ENCODE measurements at regions not wholly inside any gene's neighbourhood (a gene's known extent, or its start where the extent isn't known, plus 50 kb on each side); places are given as distances from the start of the nearest gene placed in this dataset.
"Not testable (repeated sequence)": the region's sequence is repeated elsewhere in the genome, so short reads cannot be mapped to it uniquely, and the experiment has no call there.

GRCh38 chr6:33513213-33513612, 58.8 kb downstream of the ZBTB9 start:
- BruUV-seq (replicated peaks) = no TSS peak
- H3K4me1 ChIP-seq (ENCODE audit: control insufficient read depth, insufficient read depth, low read length) = 0 out of 2 replicates have a peak, but pooled peaks cover 4% of the 10 kb centered on the region
- ChIA-PET CTCF (interaction anchor here (0.6 to 2.1 kb wide), 2 partner anchors 10 to 1879 kb away, joined by 3 to 12 read pairs; no protein-coding TSS in a partner anchor), POLR2A (no interaction called here)
- H3K36me3 ChIP-seq (ENCODE audit: control insufficient read depth, insufficient read depth, low read length) = no peaks in the 10 kb centered on the region
- in situ Hi-C loops (cut with HindIII; ENCODE audit: low pct_unique_long_range_greater_than_20kb, low sequenced_read_pairs) (no loop called here), intact Hi-C loops (cut with micrococcal nuclease; ENCODE audit: unreplicated experiment) (no loop called here)
- no peaks in the 10 kb centered on the region for H3K9me3 ChIP-seq (ENCODE audit: control insufficient read depth, insufficient read depth, low read depth, low read length)
- DNase-seq (ENCODE audit: low read depth, low spot score) (no peak), ATAC-seq (peak; percentile 76)
- H3K27me3 ChIP-seq (ENCODE audit: control insufficient read depth, insufficient read depth, low read length) = no peaks in the 10 kb centered on the region
- H3K27ac ChIP-seq (ENCODE audit: low read length) = no peak overlapping the region
- no peak overlapping the region for H3K4me3 ChIP-seq (ENCODE audit: low read depth in 2 of 2, low read length in 2 of 2)
- TF ChIP-seq REST (IDR thresholded peaks at IDR 0.05; ENCODE audit: insufficient read depth in 1 of 2, low read depth in 2 of 2, low read length in 1 of 2) (no peak), SIN3A (IDR thresholded peaks at IDR 0.05; ENCODE audit: borderline replicate concordance, insufficient read depth, low read depth, low read length) (no peak), TCF7L2 (IDR thresholded peaks at IDR 0.05; ENCODE audit: low read depth, low read length) (no peak), POLR2AphosphoS5 (IDR thresholded peaks at IDR 0.05; ENCODE audit: low read depth, low read length) (no peak)
- TF ChIP-seq, protein P1, sequence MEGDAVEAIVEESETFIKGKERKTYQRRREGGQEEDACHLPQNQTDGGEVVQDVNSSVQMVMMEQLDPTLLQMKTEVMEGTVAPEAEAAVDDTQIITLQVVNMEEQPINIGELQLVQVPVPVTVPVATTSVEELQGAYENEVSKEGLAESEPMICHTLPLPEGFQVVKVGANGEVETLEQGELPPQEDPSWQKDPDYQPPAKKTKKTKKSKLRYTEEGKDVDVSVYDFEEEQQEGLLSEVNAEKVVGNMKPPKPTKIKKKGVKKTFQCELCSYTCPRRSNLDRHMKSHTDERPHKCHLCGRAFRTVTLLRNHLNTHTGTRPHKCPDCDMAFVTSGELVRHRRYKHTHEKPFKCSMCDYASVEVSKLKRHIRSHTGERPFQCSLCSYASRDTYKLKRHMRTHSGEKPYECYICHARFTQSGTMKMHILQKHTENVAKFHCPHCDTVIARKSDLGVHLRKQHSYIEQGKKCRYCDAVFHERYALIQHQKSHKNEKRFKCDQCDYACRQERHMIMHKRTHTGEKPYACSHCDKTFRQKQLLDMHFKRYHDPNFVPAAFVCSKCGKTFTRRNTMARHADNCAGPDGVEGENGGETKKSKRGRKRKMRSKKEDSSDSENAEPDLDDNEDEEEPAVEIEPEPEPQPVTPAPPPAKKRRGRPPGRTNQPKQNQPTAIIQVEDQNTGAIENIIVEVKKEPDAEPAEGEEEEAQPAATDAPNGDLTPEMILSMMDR (IDR thresholded peaks at IDR 0.05) = no peak

- Histone ChIP-seq H3K36me3 (ENCODE audit: control insufficient read depth, insufficient read depth, low read length) (no peaks in the 10 kb centered on the region), H3K9me3 (ENCODE audit: control insufficient read depth, insufficient read depth, low read depth, low read length) (no peaks in the 10 kb centered on the region), H3K4me1 (ENCODE audit: control insufficient read depth, insufficient read depth, low read length) (no peaks in the 10 kb centered on the region), H3K27me3 (ENCODE audit: control insufficient read depth, insufficient read depth, low read length) (no peaks in the 10 kb centered on the region), H3K27ac (ENCODE audit: low read length) (no peak overlapping the region), H3K4me3 (ENCODE audit: low read depth in 2 of 2, low read length in 2 of 2) (no peak overlapping the region)
- DNase-seq (ENCODE audit: low read depth, low spot score) (no peak), ATAC-seq (no peak)
- intact Hi-C loops (cut with micrococcal nuclease; ENCODE audit: unreplicated experiment) = no loop called here
- TF ChIP-seq REST (IDR thresholded peaks at IDR 0.05; ENCODE audit: insufficient read depth in 1 of 2, low read depth in 2 of 2, low read length in 1 of 2) = no peak
- in situ Hi-C loops (cut with HindIII; ENCODE audit: low pct_unique_long_range_greater_than_20kb, low sequenced_read_pairs) = no loop called here
- ChIA-PET POLR2A (interaction anchor here (1.5 kb wide), 1 partner anchor 27 kb away, joined by 3 read pairs; no protein-coding TSS in a partner anchor), CTCF (no interaction called here)
- no TSS peak for BruUV-seq (replicated peaks)
These were observed 62.4 kb downstream of the ZBTB9 start for GRCh38 chr6:33516726-33517125.

DNA sequence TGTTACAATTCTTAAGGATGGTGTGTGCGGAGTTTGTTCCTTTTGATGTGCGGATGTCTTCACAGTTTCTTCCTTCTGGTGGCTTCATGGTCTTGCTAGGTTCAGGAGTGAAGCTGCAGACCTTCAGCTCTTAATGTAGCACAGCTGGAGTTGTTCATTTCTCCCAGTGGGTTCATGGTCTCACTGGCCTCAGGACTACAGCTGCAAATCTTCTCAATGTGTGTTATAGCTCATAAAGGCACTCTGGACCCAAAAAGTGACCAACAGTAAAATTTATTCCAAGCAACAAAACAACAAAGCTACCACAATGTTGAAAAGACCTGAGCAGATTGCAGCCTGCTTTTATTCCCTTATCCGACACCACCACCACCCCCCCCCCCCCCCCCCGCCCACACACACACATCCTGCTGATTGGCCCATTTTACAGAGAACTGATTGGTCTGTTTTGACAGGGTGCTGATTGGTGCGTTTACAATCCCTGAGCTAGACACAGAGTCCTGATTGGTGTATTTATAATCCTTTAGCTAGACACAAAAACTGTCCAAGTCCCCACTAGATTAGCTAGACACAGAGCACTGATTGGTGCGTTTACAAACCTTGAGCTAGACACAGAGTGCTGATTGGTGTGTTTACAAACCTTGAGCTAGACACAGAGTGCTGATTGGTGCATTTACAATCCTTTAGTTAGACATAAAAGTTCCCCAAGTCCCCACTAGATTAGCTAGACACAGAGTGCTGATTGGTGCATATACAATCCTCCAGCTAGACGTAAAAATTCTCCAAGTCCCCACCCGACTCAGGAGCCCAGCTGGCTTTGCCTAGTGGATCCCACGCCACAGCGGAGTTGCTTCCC, 59.2 kb downstream of the BAK1 start:
- POLR2A ChIA-PET = interaction anchor here (0.6 kb wide), 1 partner anchor 30 kb away, joined by 3 read pairs; no protein-coding TSS in a partner anchor
- H3K4me3 ChIP-seq (ENCODE audit: low read depth in 2 of 2, low read length in 2 of 2); H3K27me3 ChIP-seq (ENCODE audit: control insufficient read depth, insufficient read depth, low read length); ATAC-seq; H3K27ac ChIP-seq (ENCODE audit: low read length); H3K9me3 ChIP-seq (ENCODE audit: control insufficient read depth, insufficient read depth, low read depth, low read length); CTCF ChIA-PET; H3K36me3 ChIP-seq (ENCODE audit: control insufficient read depth, insufficient read depth, low read length); in situ Hi-C loops (cut with HindIII; ENCODE audit: low pct_unique_long_range_greater_than_20kb, low sequenced_read_pairs); H3K4me1 ChIP-seq (ENCODE audit: control insufficient read depth, insufficient read depth, low read length); DNase-seq (ENCODE audit: low read depth, low spot score); BruUV-seq (replicated peaks); intact Hi-C loops (cut with micrococcal nuclease; ENCODE audit: unreplicated experiment): not testable (repeated sequence)
